D721Med (cell line): ENCODE measurements at regions not wholly inside any gene's neighbourhood (a gene's known extent, or its start where the extent isn't known, plus 50 kb on each side); places are given as distances from the start of the nearest gene placed in this dataset.

Experiments
- DNase-seq: peaks from one replicate; pipeline ENCODE4 v3.0.0; 2011; ENCODE audit warnings: low spot score; ENCODE audit not compliant: insufficient read length
- FAIRE-seq: peaks from 2 replicates; lab custom pipeline; 2011; peaks lifted over from hg19 to GRCh38; lab: Jason Lieb, UNC
- TF ChIP-seq, protein P1 (sequence below): IDR thresholded peaks from 2 replicates; pipeline ENCODE4 v1.5.1; 2012; ENCODE audit warnings: mild to moderate bottlenecking, control low read depth; ENCODE audit not compliant: insufficient read depth; ENCODE audit errors: missing control alignments

DNA sequence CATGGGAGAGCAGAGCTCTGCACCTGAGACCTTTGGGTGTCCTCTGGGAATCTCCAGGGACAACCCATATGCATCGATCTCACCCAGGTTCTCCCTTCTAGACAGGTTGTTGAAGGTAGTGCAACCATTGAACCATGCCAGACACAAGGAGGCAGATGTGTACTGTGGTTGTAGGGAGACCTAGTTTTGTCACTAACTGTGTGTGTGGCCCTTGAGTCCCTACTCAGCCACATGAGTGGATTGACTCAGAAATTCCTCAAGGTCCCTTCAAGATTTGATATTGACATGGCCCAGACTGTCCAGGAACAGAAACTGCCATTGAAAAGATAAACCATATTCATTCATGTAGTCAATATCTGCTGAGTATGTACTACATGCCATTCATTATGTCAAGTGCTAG is 396.4 kb upstream of the CCL2 start:
- FAIRE-seq (no peak), DNase-seq (no peak)
- TF ChIP-seq, protein P1, sequence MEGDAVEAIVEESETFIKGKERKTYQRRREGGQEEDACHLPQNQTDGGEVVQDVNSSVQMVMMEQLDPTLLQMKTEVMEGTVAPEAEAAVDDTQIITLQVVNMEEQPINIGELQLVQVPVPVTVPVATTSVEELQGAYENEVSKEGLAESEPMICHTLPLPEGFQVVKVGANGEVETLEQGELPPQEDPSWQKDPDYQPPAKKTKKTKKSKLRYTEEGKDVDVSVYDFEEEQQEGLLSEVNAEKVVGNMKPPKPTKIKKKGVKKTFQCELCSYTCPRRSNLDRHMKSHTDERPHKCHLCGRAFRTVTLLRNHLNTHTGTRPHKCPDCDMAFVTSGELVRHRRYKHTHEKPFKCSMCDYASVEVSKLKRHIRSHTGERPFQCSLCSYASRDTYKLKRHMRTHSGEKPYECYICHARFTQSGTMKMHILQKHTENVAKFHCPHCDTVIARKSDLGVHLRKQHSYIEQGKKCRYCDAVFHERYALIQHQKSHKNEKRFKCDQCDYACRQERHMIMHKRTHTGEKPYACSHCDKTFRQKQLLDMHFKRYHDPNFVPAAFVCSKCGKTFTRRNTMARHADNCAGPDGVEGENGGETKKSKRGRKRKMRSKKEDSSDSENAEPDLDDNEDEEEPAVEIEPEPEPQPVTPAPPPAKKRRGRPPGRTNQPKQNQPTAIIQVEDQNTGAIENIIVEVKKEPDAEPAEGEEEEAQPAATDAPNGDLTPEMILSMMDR, result no peak

DNA sequence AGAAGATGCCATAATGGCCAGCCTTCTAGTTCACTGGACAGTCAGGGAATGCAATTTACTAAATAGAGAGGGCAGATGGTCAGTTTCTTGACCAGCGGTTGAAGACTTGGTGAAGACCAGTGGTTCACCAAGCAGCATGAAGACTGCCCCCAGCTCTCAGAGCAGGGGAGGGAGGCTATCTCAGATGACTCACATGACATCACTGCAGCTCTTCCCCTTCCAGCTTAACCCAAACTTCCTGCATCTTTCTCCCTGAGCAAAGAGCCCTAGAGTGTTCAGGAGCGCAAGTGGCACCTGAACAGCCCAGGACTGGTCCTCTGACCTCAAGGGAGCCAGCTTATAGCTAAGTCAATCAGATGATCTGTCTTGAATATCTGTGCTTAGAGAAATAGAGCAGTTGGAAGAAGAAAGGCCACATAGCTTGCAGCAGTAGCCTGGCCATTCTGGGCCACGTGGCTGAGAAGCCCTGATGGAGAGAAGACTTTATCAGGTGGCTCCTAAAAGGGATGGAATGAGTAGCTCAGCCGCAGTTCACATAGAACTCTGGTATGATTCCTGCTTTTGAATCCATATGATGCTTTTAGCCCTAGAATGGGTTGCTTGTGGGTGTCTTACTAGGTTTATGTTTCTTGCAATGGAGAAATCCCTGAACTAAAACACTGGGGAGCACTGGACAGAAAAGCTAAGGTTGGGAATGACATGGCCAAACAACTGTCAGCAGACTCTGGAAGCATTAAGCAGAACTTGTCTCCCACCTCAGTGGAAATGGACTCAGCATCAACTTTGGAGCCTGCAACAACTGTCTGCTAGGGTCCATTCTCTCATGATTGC is 392.1 kb upstream of the CCL2 start:
- TF ChIP-seq, protein P1, result no peak

DNA sequence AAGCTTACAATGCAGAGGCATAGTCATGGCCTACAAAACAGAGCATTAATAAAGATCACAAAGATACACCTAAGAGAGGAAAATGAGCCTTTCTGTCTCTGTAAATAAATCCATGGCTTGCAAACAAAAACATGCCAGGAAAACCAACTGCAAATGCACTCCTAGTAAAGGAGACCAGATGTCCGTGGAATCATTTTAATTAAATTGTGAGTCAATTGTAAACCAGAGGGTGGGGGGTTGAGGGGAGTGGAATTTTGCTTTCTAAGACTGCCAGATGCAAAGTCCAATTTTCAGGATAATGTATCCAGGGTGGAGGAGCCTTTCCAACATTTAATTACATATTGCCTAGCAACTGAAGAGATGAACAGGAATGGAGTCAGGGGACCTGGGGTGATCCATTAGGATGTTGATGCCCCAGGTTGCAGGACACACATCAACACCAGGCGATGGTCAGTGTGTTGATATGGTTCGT is 390.3 kb upstream of the CCL2 start:
- DNase-seq (no peak), FAIRE-seq (no peak)
- TF ChIP-seq, protein P1, result no peak

More for the DNA sequence above, 392.1 kb upstream of the CCL2 start:
- no peak for FAIRE-seq
- DNase-seq, result no peak

DNA sequence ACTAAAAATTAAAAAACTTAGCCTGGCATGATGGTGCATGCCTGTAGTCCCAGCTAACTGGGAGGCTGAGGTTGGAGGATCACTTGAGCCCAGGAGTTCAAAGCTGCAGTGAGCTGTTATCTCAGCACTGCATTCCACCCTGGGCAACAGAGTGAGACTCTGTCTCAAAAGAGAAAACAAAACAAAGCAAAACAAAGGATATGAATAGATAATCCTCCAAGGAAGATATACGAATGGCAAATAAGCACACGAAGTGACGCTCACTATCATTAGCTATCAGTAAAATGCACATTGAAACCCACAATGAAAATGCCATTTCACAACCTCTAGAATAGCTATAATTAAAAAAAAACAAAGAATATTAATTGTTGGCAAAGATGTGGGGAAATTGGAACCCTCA is 386.2 kb upstream of the CCL2 start:
- no peak for DNase-seq
- TF ChIP-seq, protein P1, result no peak
- no peak for FAIRE-seq

DNA sequence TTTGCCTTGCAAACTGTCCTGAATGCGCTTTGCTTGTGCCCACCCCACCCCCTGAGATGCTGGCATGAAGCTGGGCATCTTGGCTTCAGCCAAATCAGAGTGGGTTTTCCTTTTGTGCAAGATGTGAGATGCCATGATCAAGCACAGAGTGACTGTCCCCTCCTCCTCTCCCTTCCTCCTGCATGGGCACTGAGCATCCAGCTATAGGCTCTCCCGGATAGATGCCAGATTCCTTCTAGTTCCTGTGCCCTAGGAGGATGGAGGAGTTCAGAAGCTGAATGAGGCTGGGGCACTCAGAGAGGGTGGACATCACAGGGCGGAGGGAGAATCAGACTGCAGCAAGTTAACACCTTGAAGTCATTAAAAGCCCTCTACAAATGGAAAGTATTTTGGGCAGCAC is 384.1 kb upstream of the CCL2 start:
- TF ChIP-seq, protein P1, result no peak
- no peak for DNase-seq
- FAIRE-seq, result no peak

DNA sequence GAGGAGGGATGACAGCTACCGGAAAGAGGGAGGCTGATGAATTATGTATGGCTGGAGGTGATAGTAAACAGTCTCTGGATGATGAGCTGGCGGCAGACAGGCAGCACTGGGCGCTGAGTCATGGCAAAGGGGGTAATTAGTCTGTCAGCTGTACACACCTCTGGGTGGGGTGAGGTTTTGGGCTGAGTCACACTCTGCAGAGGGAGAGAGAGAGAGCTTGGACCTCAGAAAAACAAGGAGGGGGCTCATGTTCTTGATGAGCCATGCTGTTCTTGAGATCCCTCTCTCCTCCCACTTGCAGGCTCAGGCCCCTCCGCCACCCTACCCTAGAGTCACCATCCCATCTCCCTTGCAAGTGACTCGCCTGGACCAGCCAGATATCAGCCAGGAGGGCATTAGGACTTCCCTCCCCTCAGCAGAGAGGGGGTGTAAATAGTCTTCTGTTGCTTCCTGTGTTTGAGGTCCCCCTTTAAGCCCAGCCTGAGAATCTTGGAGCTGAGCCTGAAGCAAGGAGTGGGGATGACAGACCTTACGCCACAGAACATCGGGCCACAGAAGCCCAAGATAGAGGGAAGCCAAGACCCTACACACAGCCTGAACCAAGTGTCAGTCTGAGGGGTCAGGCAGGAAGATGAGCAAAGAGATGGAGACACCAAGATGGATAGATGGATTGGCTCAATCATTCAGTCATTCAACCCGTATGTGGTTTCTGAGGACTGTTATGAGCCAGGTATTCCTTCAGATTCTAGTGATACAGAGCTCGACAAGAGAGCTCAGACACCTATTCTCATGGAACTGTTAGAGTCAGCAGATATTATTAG is 383.2 kb upstream of the CCL2 start:
- TF ChIP-seq, protein P1, result no peak
- FAIRE-seq (no peak), DNase-seq (no peak)
